H7 (cell line): ENCODE measurements at regions not wholly inside any gene's neighbourhood (a gene's known extent, or its start where the extent isn't known, plus 50 kb on each side); places are given as distances from the start of the nearest gene placed in this dataset.
"Not testable (repeated sequence)": the region's sequence is repeated elsewhere in the genome, so short reads cannot be mapped to it uniquely, and the experiment has no call there.

ENCODE experiments used
- DNase-seq: peaks from one replicate; pipeline ENCODE4 v3.0.0; 2012
- H3K27me3 ChIP-seq: 2 replicates; pipeline ENCODE4 v1.6.0; 2011; ENCODE audit warnings: mild to moderate bottlenecking, low read length; ENCODE audit not compliant: control insufficient read depth, insufficient read depth
- H3K36me3 ChIP-seq: replicated peaks from 2 replicates; pipeline ENCODE4 v1.5.1; 2011; ENCODE audit warnings: low read length; ENCODE audit not compliant: control insufficient read depth, insufficient read depth
- H3K4me3 ChIP-seq: 2 replicates; pipeline ENCODE4 v1.5.1; 2011; ENCODE audit warnings: low read depth, mild to moderate bottlenecking, control low read depth, low read length, moderate library complexity; ENCODE audit not compliant: insufficient read depth

DNA sequence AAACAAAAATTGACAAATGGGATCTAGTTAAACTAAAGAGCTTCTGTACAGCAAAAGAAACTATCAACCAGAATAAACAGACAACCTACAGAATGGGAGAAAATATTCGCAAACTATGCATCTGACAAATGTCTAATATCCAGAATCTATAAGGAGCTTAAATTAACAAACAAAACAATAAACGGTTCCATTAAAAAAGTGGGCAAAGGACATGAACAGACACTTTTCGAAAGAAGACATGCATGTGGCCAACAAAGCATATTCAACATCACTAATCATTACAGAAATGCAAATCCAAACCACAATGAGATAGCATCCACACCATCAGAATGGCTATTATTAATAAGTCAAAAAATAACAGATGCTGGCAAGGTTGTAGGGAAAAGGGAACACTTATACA, 50.5 kb upstream of the MED13L start:
- not testable (repeated sequence) for H3K27me3 ChIP-seq, H3K36me3 ChIP-seq, H3K4me3 ChIP-seq, DNase-seq

DNA sequence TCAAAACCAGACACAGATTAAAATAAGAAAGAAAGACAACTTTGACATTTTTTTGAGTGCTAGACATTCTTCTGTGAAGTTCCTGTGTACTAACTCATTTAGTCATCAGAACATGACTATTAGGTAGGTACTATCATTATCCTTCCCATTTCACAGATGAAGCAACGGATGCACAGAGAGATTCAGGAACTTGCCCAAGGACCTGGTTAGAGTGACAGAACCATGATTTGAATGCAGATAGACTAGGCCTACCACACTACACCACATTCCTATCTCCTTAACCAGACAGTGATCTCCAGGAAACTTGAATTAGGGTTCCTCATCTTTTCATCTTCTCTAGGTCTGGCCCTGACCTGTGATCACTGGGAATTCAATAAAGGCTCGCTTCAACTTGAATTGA, 54.4 kb upstream of the MED13L start:
- Histone ChIP-seq H3K4me3 (no peak overlapping the region), H3K27me3 (no peaks in the 10 kb centered on the region), H3K36me3 (no peaks in the 10 kb centered on the region)
- no peak for DNase-seq

DNA sequence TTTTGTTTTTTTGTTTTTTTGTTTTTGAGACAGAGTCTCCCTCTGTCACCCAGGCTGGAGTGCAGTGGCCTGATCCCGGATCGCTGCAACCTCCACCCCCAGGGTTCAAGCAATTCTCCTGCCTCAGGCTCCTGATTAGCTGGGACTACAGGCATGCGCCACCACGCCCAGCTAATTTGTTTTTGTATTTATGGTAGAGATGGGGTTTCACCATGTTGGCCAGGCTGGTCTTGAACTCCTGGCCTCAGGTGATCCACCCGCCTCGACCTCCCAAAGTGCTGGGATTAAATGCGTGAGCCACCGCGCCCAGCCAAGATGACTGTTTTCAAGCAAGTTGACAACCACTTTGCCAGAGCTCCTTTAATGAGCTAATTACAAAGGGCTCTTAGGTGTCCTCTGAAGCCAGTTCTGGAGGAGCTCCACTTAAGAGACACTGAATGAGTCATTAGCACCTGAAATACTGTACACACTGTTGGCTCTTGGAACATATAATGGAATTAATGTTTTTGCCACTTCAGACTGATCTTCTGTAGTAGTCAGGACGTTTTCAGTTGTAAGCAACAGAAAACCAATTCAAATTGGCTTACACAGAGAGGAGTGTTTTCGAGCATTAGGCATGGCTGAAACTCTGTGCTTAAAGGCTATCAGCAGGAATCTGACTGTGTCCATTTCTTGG, 55.4 kb upstream of the MED13L start:
- H3K4me3 ChIP-seq: no peak overlapping the region
- H3K36me3 ChIP-seq: no peaks in the 10 kb centered on the region
- H3K27me3 ChIP-seq: no peaks in the 10 kb centered on the region
- DNase-seq: no peak

GRCh38 chr12:116333402-116333801, 55.9 kb upstream of the MED13L start:
- Histone ChIP-seq H3K4me3 (no peak overlapping the region), H3K36me3 (no peaks in the 10 kb centered on the region), H3K27me3 (no peaks in the 10 kb centered on the region)
- DNase-seq: no peak

- Histone ChIP-seq H3K4me3 (no peak overlapping the region), H3K27me3 (no peaks in the 10 kb centered on the region), H3K36me3 (no peaks in the 10 kb centered on the region)
- DNase-seq: no peak
Observed at GRCh38 chr12:116336542-116337065, 59.1 kb upstream of the MED13L start.

GRCh38 chr12:116337312-116337711, 59.8 kb upstream of the MED13L start:
- Histone ChIP-seq H3K4me3 (no peak overlapping the region), H3K27me3 (no peaks in the 10 kb centered on the region), H3K36me3 (no peaks in the 10 kb centered on the region)
- DNase-seq: no peak

DNA sequence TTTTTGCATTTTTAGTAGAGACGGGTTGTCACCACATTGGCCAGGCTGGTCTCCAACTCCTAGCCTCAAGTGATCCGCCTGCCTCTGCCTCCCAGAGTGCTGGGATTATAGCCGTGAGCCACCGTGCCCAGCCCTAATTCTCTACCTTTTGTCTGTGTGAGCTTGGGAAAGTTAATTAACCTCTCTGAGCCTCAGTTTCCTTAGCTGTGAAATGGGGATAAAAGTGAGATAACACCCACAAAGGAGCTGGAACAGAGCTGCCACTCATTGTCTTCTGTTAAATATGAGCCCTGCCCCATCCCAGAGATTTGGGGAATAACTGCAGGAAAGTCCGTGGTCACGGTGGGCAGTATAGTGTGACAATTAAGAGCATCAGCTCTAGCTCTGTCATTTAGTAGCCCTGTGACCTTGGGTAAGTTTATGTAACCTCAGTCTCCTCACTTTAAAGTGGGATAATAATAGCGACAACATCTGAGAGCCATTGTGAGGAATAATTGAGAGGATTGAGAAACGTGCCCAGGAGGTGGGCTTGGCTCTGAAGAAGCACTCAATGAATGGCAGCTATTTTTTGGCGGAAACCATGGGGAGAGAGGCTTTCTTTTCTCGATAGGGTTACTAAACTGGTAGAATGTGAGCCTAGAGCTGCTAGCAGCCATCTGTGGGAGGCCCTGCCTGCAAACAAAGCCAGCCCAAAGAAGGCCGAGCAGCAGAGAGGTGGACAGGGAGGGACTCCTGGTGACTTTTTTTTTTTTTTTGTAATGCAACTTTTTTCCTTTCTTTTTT, 60.8 kb upstream of the MED13L start:
- peak; percentile 46 for DNase-seq
- Histone ChIP-seq H3K36me3 (no peaks in the 10 kb centered on the region), H3K4me3 (no peak overlapping the region), H3K27me3 (no peaks in the 10 kb centered on the region)

GRCh38 chr12:116339062-116339461, 61.6 kb upstream of the MED13L start:
- Histone ChIP-seq H3K4me3 (no peak overlapping the region), H3K27me3 (no peaks in the 10 kb centered on the region), H3K36me3 (no peaks in the 10 kb centered on the region)
- no peak for DNase-seq

GRCh38 chr12:116339800-116340371, 62.4 kb upstream of the MED13L start:
- H3K27me3 ChIP-seq: no peaks in the 10 kb centered on the region
- DNase-seq: no peak
- H3K4me3 ChIP-seq: no peak overlapping the region
- H3K36me3 ChIP-seq: no peaks in the 10 kb centered on the region

- H3K4me3 ChIP-seq: no peak overlapping the region
- no peaks in the 10 kb centered on the region for H3K27me3 ChIP-seq
- H3K36me3 ChIP-seq: no peaks in the 10 kb centered on the region
- DNase-seq: no peak
Observed at GRCh38 chr12:116343331-116343884, 65.9 kb upstream of the MED13L start.

DNA sequence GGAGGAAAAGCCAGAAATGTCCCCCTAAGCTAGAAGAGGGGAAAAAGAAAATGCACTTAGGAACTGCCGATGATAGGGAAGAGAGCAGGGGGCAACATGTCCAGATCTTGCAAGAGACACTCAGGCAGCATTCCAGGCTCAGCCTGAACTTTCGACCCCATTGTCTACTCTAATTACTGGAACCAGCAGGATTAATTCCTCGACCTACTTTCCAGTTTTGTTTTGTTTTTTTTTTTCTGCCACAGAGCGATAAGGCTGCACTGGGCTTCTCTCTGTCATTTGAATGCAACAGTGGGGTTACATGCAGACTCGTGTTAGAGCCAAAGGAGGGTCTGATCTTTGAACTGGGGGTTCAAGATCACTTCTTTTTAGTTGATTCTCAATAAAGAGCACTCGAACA, 68.7 kb upstream of the MED13L start:
- no peaks in the 10 kb centered on the region for H3K36me3 ChIP-seq
- no peaks in the 10 kb centered on the region for H3K27me3 ChIP-seq
- no peak overlapping the region for H3K4me3 ChIP-seq
- no peak for DNase-seq

- no peak for DNase-seq
- no peaks in the 10 kb centered on the region for H3K36me3 ChIP-seq
- H3K4me3 ChIP-seq: no peak overlapping the region
Observed at GRCh38 chr12:116346741-116347140, 69.2 kb upstream of the MED13L start.

DNA sequence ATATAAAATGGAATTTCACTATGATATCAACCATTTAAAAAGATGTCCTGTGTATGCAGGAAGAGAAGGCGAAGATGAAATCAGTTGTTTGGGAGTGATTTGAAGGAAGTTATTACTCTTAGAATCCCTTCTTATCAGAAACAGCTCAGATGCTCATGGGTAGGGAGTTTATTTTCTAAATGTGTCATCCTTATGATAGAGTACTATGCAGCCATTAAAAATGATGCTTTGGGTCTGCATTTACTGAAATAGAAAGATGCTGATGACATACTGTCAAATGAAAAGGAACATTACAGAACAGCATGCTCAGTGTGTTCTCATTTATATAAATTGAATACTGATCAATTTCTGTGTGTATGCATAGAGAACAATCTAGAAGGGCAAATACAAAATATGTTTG, 69.8 kb upstream of the MED13L start:
- Histone ChIP-seq H3K4me3 (no peak overlapping the region), H3K36me3 (no peaks in the 10 kb centered on the region), H3K27me3 (no peaks in the 10 kb centered on the region)
- no peak for DNase-seq

More at GRCh38 chr12:116346741-116347140, 69.2 kb upstream of the MED13L start:
- H3K27me3 ChIP-seq: no peaks in the 10 kb centered on the region

GRCh38 chr12:116352315-116352835, 74.9 kb upstream of the MED13L start:
- Histone ChIP-seq H3K27me3 (no peaks in the 10 kb centered on the region), H3K36me3 (no peaks in the 10 kb centered on the region), H3K4me3 (no peak overlapping the region)
- no peak for DNase-seq
